Ishikawa (cell line): ENCODE measurements at regions not wholly inside any gene's neighbourhood (a gene's known extent, or its start where the extent isn't known, plus 50 kb on each side); places are given as distances from the start of the nearest gene placed in this dataset.

Experiments used
- MAX ChIP-seq: IDR thresholded peaks from 2 replicates; pipeline ENCODE4 v1.6.1; 2012
- RAD21 ChIP-seq: IDR thresholded peaks from 2 replicates; pipeline ENCODE4 v1.6.1; 2012; ENCODE audit warnings: low read depth
- TCF12 ChIP-seq: IDR thresholded peaks from 2 replicates; pipeline ENCODE4 v1.6.1; 2012; ENCODE audit warnings: low read depth
- ZBTB7A ChIP-seq: IDR thresholded peaks from 2 replicates; pipeline ENCODE4 v1.6.1; 2012; ENCODE audit warnings: low read depth

- no peak for TF ChIP-seq ZBTB7A
- no peak for TF ChIP-seq TCF12
- no peak for TF ChIP-seq MAX
- no peak for TF ChIP-seq RAD21
Observed at GRCh38 chr5:25060575-25060974, 415.8 kb upstream of the CDH10 start.
